ENCODE measurements at regions not wholly inside any gene's neighbourhood (a gene's known extent, or its start where the extent isn't known, plus 50 kb on each side); places are given as distances from the start of the nearest gene placed in this dataset.

GRCh38 chr12:45112306-45112705, 61.4 kb upstream of the DBX2 start:
- no peak for DNase-seq (ENCODE audit: low read depth, low spot score)
- no peak for TF ChIP-seq CTCF (optimal IDR thresholded peaks at IDR 0.05 in 1 of 3, IDR thresholded peaks at IDR 0.05 in 1 of 3, conservative IDR thresholded peaks at IDR 0.05 in 1 of 3; ENCODE audit: extremely low read depth in 1 of 3, insufficient read depth in 2 of 3, low read length in 3 of 3)
- TF ChIP-seq EZH2 (IDR thresholded peaks at IDR 0.05; ENCODE audit: low read length), result no peak
- FAIRE-seq, result no peak
- no peaks in the 10 kb centered on the region for H3K9me1 ChIP-seq (ENCODE audit: control insufficient read depth, extremely low read depth, insufficient read depth, low read length)
- H3K79me2 ChIP-seq (ENCODE audit: control insufficient read depth, insufficient read depth, low read length), result no peaks in the 10 kb centered on the region
- H3K27me3 ChIP-seq (ENCODE audit: control insufficient read depth, extremely low read depth, insufficient read depth, low read length), result no peaks in the 10 kb centered on the region
- no peak overlapping the region for H3K4me3 ChIP-seq (ENCODE audit: control insufficient read depth in 2 of 3, extremely low read depth in 1 of 3, insufficient read depth in 2 of 3, low read depth in 1 of 3, low read length in 3 of 3)
- H3K9ac ChIP-seq (ENCODE audit: control insufficient read depth, extremely low read depth, insufficient read depth, low read length), result no peak overlapping the region
- dilution Hi-C loops (cut with MboI; ENCODE audit: extremely low pct_ligation_motif_present, low sequenced_read_pairs), result no loop called here
- no peaks in the 10 kb centered on the region for H4K20me1 ChIP-seq (ENCODE audit: control insufficient read depth, extremely low read depth, insufficient read depth, low read length)
- H2AFZ ChIP-seq (ENCODE audit: control insufficient read depth, low read length), result no peak overlapping the region
- no peaks in the 10 kb centered on the region for H3K9me3 ChIP-seq (ENCODE audit: control insufficient read depth, low read depth, low read length)
- H3K36me3 ChIP-seq (ENCODE audit: control insufficient read depth in 2 of 2, extremely low read depth in 1 of 2, insufficient read depth in 2 of 2, low read length in 2 of 2), result no peaks in the 10 kb centered on the region
- H3K4me1 ChIP-seq (ENCODE audit: control insufficient read depth, extremely low read depth, insufficient read depth, low read length), result no peaks in the 10 kb centered on the region
- no peak overlapping the region for H3K27ac ChIP-seq (ENCODE audit: control insufficient read depth, insufficient read depth, low read length)
- no peak overlapping the region for H3K4me2 ChIP-seq (ENCODE audit: control insufficient read depth, extremely low read depth, insufficient read depth, low read depth, low read length)

- dilution Hi-C loops (cut with MboI; ENCODE audit: extremely low pct_ligation_motif_present, low sequenced_read_pairs), result no loop called here
- no peaks in the 10 kb centered on the region for H3K27me3 ChIP-seq (ENCODE audit: control insufficient read depth, extremely low read depth, insufficient read depth, low read length)
- H3K4me2 ChIP-seq (ENCODE audit: control insufficient read depth, extremely low read depth, insufficient read depth, low read depth, low read length), result no peak overlapping the region
- H4K20me1 ChIP-seq (ENCODE audit: control insufficient read depth, extremely low read depth, insufficient read depth, low read length), result no peaks in the 10 kb centered on the region
- DNase-seq (ENCODE audit: low read depth, low spot score) (no peak), FAIRE-seq (no peak)
- no peaks in the 10 kb centered on the region for H3K79me2 ChIP-seq (ENCODE audit: control insufficient read depth, insufficient read depth, low read length)
- no peaks in the 10 kb centered on the region for H3K9me3 ChIP-seq (ENCODE audit: control insufficient read depth, low read depth, low read length)
- no peaks in the 10 kb centered on the region for H3K9me1 ChIP-seq (ENCODE audit: control insufficient read depth, extremely low read depth, insufficient read depth, low read length)
- H3K36me3 ChIP-seq (ENCODE audit: control insufficient read depth in 2 of 2, extremely low read depth in 1 of 2, insufficient read depth in 2 of 2, low read length in 2 of 2), result no peaks in the 10 kb centered on the region
- H3K4me1 ChIP-seq (ENCODE audit: control insufficient read depth, extremely low read depth, insufficient read depth, low read length), result no peaks in the 10 kb centered on the region
- TF ChIP-seq EZH2 (IDR thresholded peaks at IDR 0.05; ENCODE audit: low read length) (no peak), CTCF (optimal IDR thresholded peaks at IDR 0.05 in 1 of 3, IDR thresholded peaks at IDR 0.05 in 1 of 3, conservative IDR thresholded peaks at IDR 0.05 in 1 of 3; ENCODE audit: extremely low read depth in 1 of 3, insufficient read depth in 2 of 3, low read length in 3 of 3) (peak in 1 of 3 experiments; percentile 18)
- no peak overlapping the region for H3K4me3 ChIP-seq (ENCODE audit: control insufficient read depth in 2 of 3, extremely low read depth in 1 of 3, insufficient read depth in 2 of 3, low read depth in 1 of 3, low read length in 3 of 3)
- H3K27ac ChIP-seq (ENCODE audit: control insufficient read depth, insufficient read depth, low read length), result no peak overlapping the region
- no peak overlapping the region for H3K9ac ChIP-seq (ENCODE audit: control insufficient read depth, extremely low read depth, insufficient read depth, low read length)
- no peak overlapping the region for H2AFZ ChIP-seq (ENCODE audit: control insufficient read depth, low read length)
These were observed 70.3 kb upstream of the DBX2 start for GRCh38 chr12:45121224-45121623.
